WTC11 (cell line): ENCODE measurements at regions not wholly inside any gene's neighbourhood (a gene's known extent, or its start where the extent isn't known, plus 50 kb on each side); places are given as distances from the start of the nearest gene placed in this dataset.
A peak's percentile ranks its signal among the peaks of the same experiment; 100 is the strongest.
"Not testable (repeated sequence)": the region's sequence is repeated elsewhere in the genome, so short reads cannot be mapped to it uniquely, and the experiment has no call there.

Source experiments
- ATAC-seq: fragments of 200-7000 bp; cut with Tn5 transposase; 2 replicates; pipeline ENCODE4 v1.10.0; 2021; ENCODE audit warnings: mild to moderate bottlenecking, moderate library complexity
- CTCF ChIA-PET: fragments of 300-600 bp; sonication (Branson Sonifier 250); formaldehyde crosslinking; loops from one replicate; lab custom pipeline; 2021; ENCODE audit warnings: antibody characterized with exemption; lab: Charles Lee
- POLR2A ChIA-PET: fragments of 350-600 bp; sonication (Branson Sonifier 250); formaldehyde crosslinking; loops from one replicate; lab custom pipeline; 2021; ENCODE audit warnings: antibody characterized with exemption; lab: Charles Lee
- DNase-seq: peaks from one replicate; pipeline ENCODE4 v3.0.0; 2021; ENCODE audit warnings: low spot score
- H3K27ac Mint-ChIP-seq: 2 replicates; pipeline ENCODE4 v1.8.0; 2021; ENCODE audit warnings: mixed read lengths
- H3K27me3 Mint-ChIP-seq: 2 replicates; pipeline ENCODE4 v1.8.0; 2021; ENCODE audit warnings: low read depth, mild to moderate bottlenecking, moderate library complexity, mixed read lengths
- H3K36me3 Mint-ChIP-seq: 2 replicates; pipeline ENCODE4 v1.8.0; 2021; ENCODE audit warnings: mixed read lengths
- H3K4me1 Mint-ChIP-seq: 2 replicates; pipeline ENCODE4 v1.8.0; 2022; ENCODE audit warnings: mixed read lengths
- H3K4me3 Mint-ChIP-seq: 2 replicates; pipeline ENCODE4 v1.8.0; 2021; ENCODE audit warnings: mild to moderate bottlenecking, moderate library complexity, mixed read lengths
- H3K9me3 Mint-ChIP-seq: 2 replicates; pipeline ENCODE4 v1.8.0; 2021; ENCODE audit warnings: mixed read lengths
- GRHL2 ChIP-seq: fragments of 250-450 bp; sonication (Bioruptor Pico); IDR thresholded peaks from 2 replicates; pipeline ENCODE4 v1.8.0; 2022; ENCODE audit warnings: mild to moderate bottlenecking, moderate library complexity; ENCODE audit not compliant: insufficient replicate concordance, severe bottlenecking
- ZBTB21 ChIP-seq: sonication (generic); formaldehyde crosslinking; IDR thresholded peaks from 2 replicates; pipeline ENCODE4 v1.8.1; 2023; ENCODE audit warnings: mild to moderate bottlenecking, missing genetic modification reagents, borderline replicate concordance
- TF ChIP-seq, protein P1 (sequence below): sonication (generic); formaldehyde crosslinking; IDR thresholded peaks from 2 replicates; pipeline ENCODE4 v1.8.1; 2022; ENCODE audit warnings: low read depth, missing genetic modification reagents, borderline replicate concordance
- TF ChIP-seq, protein P2 (sequence below): sonication (generic); formaldehyde crosslinking; IDR thresholded peaks from 2 replicates; pipeline ENCODE4 v1.8.1; 2023; ENCODE audit warnings: mild to moderate bottlenecking, missing genetic modification reagents, moderate library complexity
- TF ChIP-seq, protein P3 (sequence below): sonication (generic); formaldehyde crosslinking; IDR thresholded peaks from 2 replicates; pipeline ENCODE4 v1.8.1; 2023; ENCODE audit warnings: mild to moderate bottlenecking, missing genetic modification reagents
- TF ChIP-seq, protein P4 (sequence below): sonication (generic); formaldehyde crosslinking; IDR thresholded peaks from 2 replicates; pipeline ENCODE4 v1.8.0; 2022; ENCODE audit warnings: mild to moderate bottlenecking, missing genetic modification reagents
- TF ChIP-seq, protein P5 (sequence below): sonication (generic); formaldehyde crosslinking; IDR thresholded peaks from 2 replicates; pipeline ENCODE4 v1.8.1; 2023; ENCODE audit warnings: mild to moderate bottlenecking, missing genetic modification reagents, borderline replicate concordance

DNA sequence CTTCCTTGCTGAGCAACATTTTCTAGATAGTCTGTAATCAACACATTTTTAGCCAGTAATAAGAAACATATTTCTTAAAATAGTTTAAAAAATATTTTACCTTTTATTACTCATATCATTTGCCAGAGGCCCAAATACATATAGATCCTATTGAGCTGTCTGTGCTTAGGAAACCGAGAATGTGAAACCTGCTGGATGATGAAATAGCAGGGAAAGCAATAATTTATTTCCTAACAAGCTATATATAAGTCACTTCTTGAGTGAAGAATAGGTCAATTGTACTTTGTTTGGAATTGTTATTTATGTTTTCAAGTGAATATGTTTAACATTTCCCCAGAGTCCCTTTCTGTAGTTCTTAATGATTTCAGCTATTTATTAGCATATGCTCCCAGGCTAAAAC lies 339.9 kb upstream of the TMPRSS15 start:
- ChIA-PET POLR2A (no interaction called here), CTCF (no interaction called here)
- ATAC-seq (no peak), DNase-seq (no peak)
- Mint-ChIP-seq H3K4me1 (peaks cover 11% of the 10 kb centered on the region), H3K27me3 (no peaks in the 10 kb centered on the region), H3K36me3 (no peaks in the 10 kb centered on the region), H3K9me3 (no peaks in the 10 kb centered on the region), H3K27ac (no peak overlapping the region), H3K4me3 (no peak overlapping the region)
- TF ChIP-seq ZBTB21, result no peak
- TF ChIP-seq, protein P1, sequence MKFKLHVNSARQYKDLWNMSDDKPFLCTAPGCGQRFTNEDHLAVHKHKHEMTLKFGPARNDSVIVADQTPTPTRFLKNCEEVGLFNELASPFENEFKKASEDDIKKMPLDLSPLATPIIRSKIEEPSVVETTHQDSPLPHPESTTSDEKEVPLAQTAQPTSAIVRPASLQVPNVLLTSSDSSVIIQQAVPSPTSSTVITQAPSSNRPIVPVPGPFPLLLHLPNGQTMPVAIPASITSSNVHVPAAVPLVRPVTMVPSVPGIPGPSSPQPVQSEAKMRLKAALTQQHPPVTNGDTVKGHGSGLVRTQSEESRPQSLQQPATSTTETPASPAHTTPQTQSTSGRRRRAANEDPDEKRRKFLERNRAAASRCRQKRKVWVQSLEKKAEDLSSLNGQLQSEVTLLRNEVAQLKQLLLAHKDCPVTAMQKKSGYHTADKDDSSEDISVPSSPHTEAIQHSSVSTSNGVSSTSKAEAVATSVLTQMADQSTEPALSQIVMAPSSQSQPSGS (CRISPR knock-in tag), result no peak
- TF ChIP-seq, protein P2, sequence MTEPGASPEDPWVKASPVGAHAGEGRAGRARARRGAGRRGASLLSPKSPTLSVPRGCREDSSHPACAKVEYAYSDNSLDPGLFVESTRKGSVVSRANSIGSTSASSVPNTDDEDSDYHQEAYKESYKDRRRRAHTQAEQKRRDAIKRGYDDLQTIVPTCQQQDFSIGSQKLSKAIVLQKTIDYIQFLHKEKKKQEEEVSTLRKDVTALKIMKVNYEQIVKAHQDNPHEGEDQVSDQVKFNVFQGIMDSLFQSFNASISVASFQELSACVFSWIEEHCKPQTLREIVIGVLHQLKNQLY (CRISPR knock-in tag), result no peak
- TF ChIP-seq, protein P3, sequence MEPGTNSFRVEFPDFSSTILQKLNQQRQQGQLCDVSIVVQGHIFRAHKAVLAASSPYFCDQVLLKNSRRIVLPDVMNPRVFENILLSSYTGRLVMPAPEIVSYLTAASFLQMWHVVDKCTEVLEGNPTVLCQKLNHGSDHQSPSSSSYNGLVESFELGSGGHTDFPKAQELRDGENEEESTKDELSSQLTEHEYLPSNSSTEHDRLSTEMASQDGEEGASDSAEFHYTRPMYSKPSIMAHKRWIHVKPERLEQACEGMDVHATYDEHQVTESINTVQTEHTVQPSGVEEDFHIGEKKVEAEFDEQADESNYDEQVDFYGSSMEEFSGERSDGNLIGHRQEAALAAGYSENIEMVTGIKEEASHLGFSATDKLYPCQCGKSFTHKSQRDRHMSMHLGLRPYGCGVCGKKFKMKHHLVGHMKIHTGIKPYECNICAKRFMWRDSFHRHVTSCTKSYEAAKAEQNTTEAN (CRISPR knock-in tag), result no peak
- TF ChIP-seq GRHL2 (CRISPR knock-in tag), result no peak
- TF ChIP-seq, protein P4, sequence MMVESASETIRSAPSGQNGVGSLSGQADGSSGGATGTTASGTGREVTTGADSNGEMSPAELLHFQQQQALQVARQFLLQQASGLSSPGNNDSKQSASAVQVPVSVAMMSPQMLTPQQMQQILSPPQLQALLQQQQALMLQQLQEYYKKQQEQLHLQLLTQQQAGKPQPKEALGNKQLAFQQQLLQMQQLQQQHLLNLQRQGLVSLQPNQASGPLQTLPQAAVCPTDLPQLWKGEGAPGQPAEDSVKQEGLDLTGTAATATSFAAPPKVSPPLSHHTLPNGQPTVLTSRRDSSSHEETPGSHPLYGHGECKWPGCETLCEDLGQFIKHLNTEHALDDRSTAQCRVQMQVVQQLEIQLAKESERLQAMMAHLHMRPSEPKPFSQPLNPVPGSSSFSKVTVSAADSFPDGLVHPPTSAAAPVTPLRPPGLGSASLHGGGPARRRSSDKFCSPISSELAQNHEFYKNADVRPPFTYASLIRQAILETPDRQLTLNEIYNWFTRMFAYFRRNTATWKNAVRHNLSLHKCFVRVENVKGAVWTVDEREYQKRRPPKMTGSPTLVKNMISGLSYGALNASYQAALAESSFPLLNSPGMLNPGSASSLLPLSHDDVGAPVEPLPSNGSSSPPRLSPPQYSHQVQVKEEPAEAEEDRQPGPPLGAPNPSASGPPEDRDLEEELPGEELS (CRISPR knock-in tag), result no peak

DNA sequence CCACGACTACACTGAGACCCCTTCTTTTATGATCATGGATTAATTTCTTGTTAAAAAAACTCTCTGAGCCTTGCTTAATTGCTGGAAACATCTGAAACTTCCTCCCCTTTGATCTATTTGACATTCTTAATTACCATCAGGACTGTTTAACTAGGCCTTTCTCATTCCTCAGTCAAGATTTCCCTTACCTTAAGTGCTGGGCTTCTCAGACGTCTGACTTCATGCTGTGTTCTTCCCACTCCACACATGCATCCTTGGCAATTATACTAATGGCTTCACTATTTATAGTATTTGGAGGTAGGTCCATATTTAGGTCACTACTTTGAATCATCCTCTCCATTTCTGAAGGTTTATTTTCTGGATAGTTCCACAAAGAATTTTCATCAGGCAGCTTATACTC lies 341.3 kb upstream of the TMPRSS15 start:
- Mint-ChIP-seq H3K4me1 (peaks cover 11% of the 10 kb centered on the region), H3K27ac (no peak overlapping the region), H3K9me3 (peaks cover 4% of the 10 kb centered on the region; the same call in 1 of the 2 replicates), H3K36me3 (no peaks in the 10 kb centered on the region)
- ATAC-seq, result peak; percentile 74
- TF ChIP-seq, protein P5, sequence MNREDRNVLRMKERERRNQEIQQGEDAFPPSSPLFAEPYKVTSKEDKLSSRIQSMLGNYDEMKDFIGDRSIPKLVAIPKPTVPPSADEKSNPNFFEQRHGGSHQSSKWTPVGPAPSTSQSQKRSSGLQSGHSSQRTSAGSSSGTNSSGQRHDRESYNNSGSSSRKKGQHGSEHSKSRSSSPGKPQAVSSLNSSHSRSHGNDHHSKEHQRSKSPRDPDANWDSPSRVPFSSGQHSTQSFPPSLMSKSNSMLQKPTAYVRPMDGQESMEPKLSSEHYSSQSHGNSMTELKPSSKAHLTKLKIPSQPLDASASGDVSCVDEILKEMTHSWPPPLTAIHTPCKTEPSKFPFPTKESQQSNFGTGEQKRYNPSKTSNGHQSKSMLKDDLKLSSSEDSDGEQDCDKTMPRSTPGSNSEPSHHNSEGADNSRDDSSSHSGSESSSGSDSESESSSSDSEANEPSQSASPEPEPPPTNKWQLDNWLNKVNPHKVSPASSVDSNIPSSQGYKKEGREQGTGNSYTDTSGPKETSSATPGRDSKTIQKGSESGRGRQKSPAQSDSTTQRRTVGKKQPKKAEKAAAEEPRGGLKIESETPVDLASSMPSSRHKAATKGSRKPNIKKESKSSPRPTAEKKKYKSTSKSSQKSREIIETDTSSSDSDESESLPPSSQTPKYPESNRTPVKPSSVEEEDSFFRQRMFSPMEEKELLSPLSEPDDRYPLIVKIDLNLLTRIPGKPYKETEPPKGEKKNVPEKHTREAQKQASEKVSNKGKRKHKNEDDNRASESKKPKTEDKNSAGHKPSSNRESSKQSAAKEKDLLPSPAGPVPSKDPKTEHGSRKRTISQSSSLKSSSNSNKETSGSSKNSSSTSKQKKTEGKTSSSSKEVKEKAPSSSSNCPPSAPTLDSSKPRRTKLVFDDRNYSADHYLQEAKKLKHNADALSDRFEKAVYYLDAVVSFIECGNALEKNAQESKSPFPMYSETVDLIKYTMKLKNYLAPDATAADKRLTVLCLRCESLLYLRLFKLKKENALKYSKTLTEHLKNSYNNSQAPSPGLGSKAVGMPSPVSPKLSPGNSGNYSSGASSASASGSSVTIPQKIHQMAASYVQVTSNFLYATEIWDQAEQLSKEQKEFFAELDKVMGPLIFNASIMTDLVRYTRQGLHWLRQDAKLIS, result no peak
- TF ChIP-seq, protein P4 (CRISPR knock-in tag), result no peak
- TF ChIP-seq, all 79 proteins: peak for 0
- POLR2A ChIA-PET, result no interaction called here
- no peak for DNase-seq
- CTCF ChIA-PET, result no interaction called here
- Mint-ChIP-seq H3K4me3 (no peak overlapping the region), H3K27me3 (no peaks in the 10 kb centered on the region; the same call in 1 of the 2 replicates)

DNA sequence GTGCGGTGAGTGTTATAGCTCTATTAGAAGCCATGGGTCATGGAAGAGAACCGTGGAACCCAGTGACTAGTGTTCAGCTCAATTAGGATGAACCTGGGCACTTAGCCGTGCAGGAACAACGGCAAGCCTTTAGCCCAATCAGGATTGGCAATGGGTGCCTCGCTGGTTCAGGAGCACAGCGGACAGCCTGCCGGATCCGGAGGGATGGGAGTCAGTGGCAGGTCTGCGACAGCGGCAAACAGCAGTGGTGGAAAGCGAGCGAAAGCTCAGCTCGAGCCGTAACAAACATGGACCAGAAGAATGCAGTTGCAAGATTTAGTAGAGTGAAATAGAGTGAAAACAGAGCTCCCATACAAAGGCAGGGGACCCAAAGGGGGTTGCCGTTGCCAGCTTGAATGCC lies 349.3 kb upstream of the TMPRSS15 start:
- DNase-seq, POLR2A ChIA-PET, H3K4me1 Mint-ChIP-seq, H3K36me3 Mint-ChIP-seq, ATAC-seq, H3K27ac Mint-ChIP-seq, H3K27me3 Mint-ChIP-seq, H3K4me3 Mint-ChIP-seq, CTCF ChIA-PET: not testable (repeated sequence)
- H3K9me3 Mint-ChIP-seq, result peaks cover 27% of the 10 kb centered on the region

DNA sequence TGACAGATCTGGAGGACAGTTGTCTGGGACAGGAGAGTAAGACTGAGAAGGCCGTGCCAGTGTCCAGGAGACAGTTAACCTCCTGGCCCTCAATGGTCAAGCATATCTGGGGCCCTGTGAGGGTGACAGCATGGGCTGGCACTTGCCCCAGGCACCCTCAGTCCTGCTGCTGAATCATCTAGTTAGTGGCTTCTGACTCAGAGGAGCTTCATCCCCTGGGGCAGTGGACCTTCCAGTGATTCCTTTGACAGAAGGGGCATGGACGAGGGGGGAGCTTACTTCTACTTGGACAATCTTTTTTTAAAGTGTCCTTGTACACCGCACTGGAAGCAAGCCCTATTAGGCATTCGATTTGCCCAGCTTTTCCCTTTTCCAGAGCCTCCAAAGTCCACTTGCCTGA lies 352.7 kb upstream of the TMPRSS15 start:
- DNase-seq, ATAC-seq, H3K27ac Mint-ChIP-seq, POLR2A ChIA-PET, H3K4me1 Mint-ChIP-seq, H3K27me3 Mint-ChIP-seq, CTCF ChIA-PET, H3K4me3 Mint-ChIP-seq, H3K36me3 Mint-ChIP-seq, H3K9me3 Mint-ChIP-seq: not testable (repeated sequence)
